Keratinocyte (primary cell): ENCODE measurements at regions not wholly inside any gene's neighbourhood (a gene's known extent, or its start where the extent isn't known, plus 50 kb on each side); places are given as distances from the start of the nearest gene placed in this dataset.

Source experiments
- DNase-seq: peaks from one replicate; pipeline ENCODE4 v3.0.0-alpha.2; 2011; ENCODE audit warnings: low read depth, missing footprints, low spot score
- FAIRE-seq: peaks from 2 replicates; lab custom pipeline; 2011; peaks lifted over from hg19 to GRCh38; lab: Jason Lieb, UNC
- H2AFZ ChIP-seq: 2 replicates; pipeline ENCODE4 v1.6.0; 2012; ENCODE audit warnings: low read length, control low read depth, inconsistent platforms; ENCODE audit not compliant: control insufficient read depth
- H3K27ac ChIP-seq: 2 replicates; pipeline ENCODE4 v1.5.1; 2011; ENCODE audit warnings: low read length; ENCODE audit not compliant: control insufficient read depth, insufficient read depth
- H3K27me3 ChIP-seq: 3 replicates; pipeline ENCODE4 v1.6.0; 2011; ENCODE audit warnings: low read length; ENCODE audit not compliant: control insufficient read depth, insufficient read depth; ENCODE audit errors: extremely low read depth
- H3K36me3 ChIP-seq, 2 experiments: 2 replicates in 1 of 2; 3 replicates in 1 of 2; pipeline ENCODE4 v1.5.1; 2011; ENCODE audit warnings: low read length in 2 of 2, mild to moderate bottlenecking in 1 of 2; ENCODE audit not compliant: control insufficient read depth in 2 of 2, insufficient read depth in 2 of 2; ENCODE audit errors: extremely low read depth in 1 of 2
- H3K4me1 ChIP-seq: 3 replicates; pipeline ENCODE4 v1.5.1; 2011; ENCODE audit warnings: low read length; ENCODE audit not compliant: control insufficient read depth, insufficient read depth; ENCODE audit errors: extremely low read depth
- H3K4me2 ChIP-seq: 3 replicates; pipeline ENCODE4 v1.6.0; 2011; ENCODE audit warnings: low read depth, low read length; ENCODE audit not compliant: control insufficient read depth, insufficient read depth; ENCODE audit errors: extremely low read depth
- H3K4me3 ChIP-seq, 3 experiments: fragments of 200-600 bp in 1 of 3; sonication (generic) in 1 of 3; 2 replicates in 2 of 3; 3 replicates in 1 of 3; pipeline ENCODE4 v1.5.1; 2011 to 2016; ENCODE audit warnings: low read length in 3 of 3, mild to moderate bottlenecking in 3 of 3, control low read depth in 2 of 3, inconsistent platforms in 1 of 3, low read depth in 1 of 3, mixed read lengths in 1 of 3, mixed run types in 1 of 3, moderate library complexity in 1 of 3; ENCODE audit not compliant: control insufficient read depth in 2 of 3, insufficient read depth in 2 of 3; ENCODE audit errors: extremely low read depth in 1 of 3
- H3K79me2 ChIP-seq: 2 replicates; pipeline ENCODE4 v1.6.0; 2012; ENCODE audit warnings: low read length; ENCODE audit not compliant: control insufficient read depth, insufficient read depth
- H3K9ac ChIP-seq: 3 replicates; pipeline ENCODE4 v1.6.0; 2011; ENCODE audit warnings: low read length; ENCODE audit not compliant: control insufficient read depth, insufficient read depth; ENCODE audit errors: extremely low read depth
- H3K9me1 ChIP-seq: 3 replicates; pipeline ENCODE4 v1.6.0; 2011; ENCODE audit warnings: low read length; ENCODE audit not compliant: control insufficient read depth, insufficient read depth; ENCODE audit errors: extremely low read depth
- H3K9me3 ChIP-seq: 2 replicates; pipeline ENCODE4 v1.5.1; 2012; ENCODE audit warnings: low read depth, low read length; ENCODE audit not compliant: control insufficient read depth
- H4K20me1 ChIP-seq: 3 replicates; pipeline ENCODE4 v1.6.0; 2011; ENCODE audit warnings: low read length; ENCODE audit not compliant: control insufficient read depth, insufficient read depth; ENCODE audit errors: extremely low read depth
- CTCF ChIP-seq, 3 experiments: IDR thresholded peaks in 1 of 3; conservative IDR thresholded peaks in 1 of 3; optimal IDR thresholded peaks in 1 of 3; 2 replicates in 2 of 3; 3 replicates in 1 of 3; pipeline versions ENCODE3 to v1.5.1; 2011; ENCODE audit warnings: low read length in 3 of 3, mild to moderate bottlenecking in 3 of 3, moderate library complexity in 2 of 3, control low read depth in 1 of 3, inconsistent platforms in 1 of 3; ENCODE audit not compliant: insufficient read depth in 2 of 3; ENCODE audit errors: extremely low read depth in 1 of 3
- EZH2 ChIP-seq: IDR thresholded peaks from one replicate; pipeline ENCODE4 v1.6.1; 2012; ENCODE audit warnings: inconsistent platforms, mild to moderate bottlenecking, low read length, moderate library complexity
- dilution Hi-C: fragments of 300-500 bp; cut with MboI; formaldehyde crosslinking; loops from one replicate; pipeline ENCODE4 v1.7.0; 2020; ENCODE audit warnings: low sequenced_read_pairs; ENCODE audit not compliant: extremely low pct_ligation_motif_present

DNA sequence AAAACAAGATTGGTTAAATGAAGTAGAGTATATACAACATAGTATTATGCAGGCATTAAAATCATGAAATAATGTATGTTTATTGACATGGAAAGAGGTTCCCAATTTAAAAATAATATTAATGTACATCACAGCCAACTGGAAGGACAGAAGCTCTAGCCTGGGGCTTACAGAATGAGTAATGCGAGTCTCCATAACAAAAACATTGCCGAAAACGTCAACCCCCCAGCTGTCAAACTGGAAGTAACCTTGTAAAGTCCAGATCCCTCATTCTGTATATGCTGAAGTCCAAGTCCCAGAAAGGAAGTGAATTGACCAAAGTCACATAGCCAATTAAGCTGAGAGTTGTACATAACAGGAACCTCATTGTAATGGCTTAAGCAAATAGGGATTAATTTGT is 128.7 kb upstream of the ECI2 start:
- H3K27ac ChIP-seq, result no peak overlapping the region
- H3K9me1 ChIP-seq, result no peaks in the 10 kb centered on the region
- no peaks in the 10 kb centered on the region for H4K20me1 ChIP-seq
- H3K4me1 ChIP-seq, result peaks cover 9% of the 10 kb centered on the region
- H3K27me3 ChIP-seq, result no peaks in the 10 kb centered on the region
- no peaks in the 10 kb centered on the region for H3K36me3 ChIP-seq
- no peak overlapping the region for H3K4me2 ChIP-seq
- H3K9ac ChIP-seq, result no peak overlapping the region
- no peak overlapping the region for H2AFZ ChIP-seq
- H3K9me3 ChIP-seq, result no peaks in the 10 kb centered on the region
- DNase-seq (no peak), FAIRE-seq (no peak)
- no peak overlapping the region for H3K4me3 ChIP-seq
- TF ChIP-seq EZH2 (no peak), CTCF (optimal IDR thresholded peaks at IDR 0.05 in 1 of 3, IDR thresholded peaks at IDR 0.05 in 1 of 3, conservative IDR thresholded peaks at IDR 0.05 in 1 of 3; ENCODE audit: extremely low read depth in 1 of 3, insufficient read depth in 2 of 3, low read length in 3 of 3) (no peak)
- dilution Hi-C loops, result no loop called here
- H3K79me2 ChIP-seq, result no peaks in the 10 kb centered on the region

DNA sequence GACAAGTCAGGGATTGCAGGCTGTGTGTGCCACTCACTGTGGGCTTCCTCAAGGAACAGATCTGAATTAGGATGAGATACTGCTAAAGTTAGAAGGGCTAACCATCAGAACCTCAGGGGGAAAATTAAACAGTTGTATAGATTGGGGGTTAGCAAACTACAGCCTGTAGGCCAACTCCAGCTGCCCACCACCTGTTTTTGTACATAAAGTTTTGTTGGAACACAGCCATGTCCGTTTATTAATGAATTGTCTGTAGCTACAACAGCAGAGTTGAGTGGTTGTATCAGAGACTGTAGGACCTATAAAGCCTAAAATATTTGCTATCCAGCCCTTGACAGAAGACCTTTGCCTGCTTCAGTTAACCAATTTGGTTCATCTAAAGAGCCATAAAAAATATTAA is 127.2 kb upstream of the ECI2 start:
- Histone ChIP-seq H4K20me1 (no peaks in the 10 kb centered on the region), H2AFZ (no peak overlapping the region), H3K4me2 (no peak overlapping the region), H3K27me3 (no peaks in the 10 kb centered on the region), H3K9ac (no peak overlapping the region), H3K27ac (no peak overlapping the region), H3K79me2 (no peaks in the 10 kb centered on the region), H3K9me3 (no peaks in the 10 kb centered on the region), H3K36me3 (no peaks in the 10 kb centered on the region), H3K4me1 (peaks cover 15% of the 10 kb centered on the region), H3K4me3 (no peak overlapping the region), H3K9me1 (no peaks in the 10 kb centered on the region)
- DNase-seq, result no peak
- dilution Hi-C loops, result no loop called here
- TF ChIP-seq CTCF (optimal IDR thresholded peaks at IDR 0.05 in 1 of 3, IDR thresholded peaks at IDR 0.05 in 1 of 3, conservative IDR thresholded peaks at IDR 0.05 in 1 of 3; ENCODE audit: extremely low read depth in 1 of 3, insufficient read depth in 2 of 3, low read length in 3 of 3) (no peak), EZH2 (no peak)
- no peak for FAIRE-seq
